DMS114 treated with DMSO at 0.1 percent for 48 hours (cell line): ENCODE measurements at regions not wholly inside any gene's neighbourhood (a gene's known extent, or its start where the extent isn't known, plus 50 kb on each side); places are given as distances from the start of the nearest gene placed in this dataset.

Experiments
- DNase-seq: peaks from one replicate; lab custom pipeline; 2025; ENCODE audit not compliant: unreplicated experiment; lab: John Stamatoyannopoulos, UW

- DNase-seq, result no peak
Observed at GRCh38 chr18:78605255-78605654, 374.4 kb upstream of the SALL3 start.

- DNase-seq, result no peak
Observed at GRCh38 chr18:78607221-78607620, 372.4 kb upstream of the SALL3 start.

GRCh38 chr18:78607784-78608183 is 371.8 kb upstream of the SALL3 start:
- DNase-seq, result no peak

GRCh38 chr18:78610179-78610578 is 369.4 kb upstream of the SALL3 start:
- DNase-seq, result no peak

GRCh38 chr18:78611201-78611800 is 368.3 kb upstream of the SALL3 start:
- no peak for DNase-seq

GRCh38 chr18:78611869-78612268 is 367.7 kb upstream of the SALL3 start:
- no peak for DNase-seq

- no peak for DNase-seq
Observed at GRCh38 chr18:78612318-78612717, 367.3 kb upstream of the SALL3 start.

- DNase-seq, result no peak
Observed at GRCh38 chr18:78612801-78613200, 366.8 kb upstream of the SALL3 start.

- no peak for DNase-seq
Observed at GRCh38 chr18:78618726-78619125, 360.9 kb upstream of the SALL3 start.

- DNase-seq, result no peak
Observed at GRCh38 chr18:78619854-78620253, 359.8 kb upstream of the SALL3 start.

- DNase-seq, result no peak
Observed at GRCh38 chr18:78620326-78620725, 359.3 kb upstream of the SALL3 start.

GRCh38 chr18:78621141-78621755 is 358.4 kb upstream of the SALL3 start:
- no peak for DNase-seq

- DNase-seq, result no peak
Observed at GRCh38 chr18:78622251-78622906, 357.2 kb upstream of the SALL3 start.

GRCh38 chr18:78622907-78623541 is 356.6 kb upstream of the SALL3 start:
- no peak for DNase-seq

- no peak for DNase-seq
Observed at GRCh38 chr18:78624646-78625279, 354.9 kb upstream of the SALL3 start.

GRCh38 chr18:78625847-78626246 is 353.8 kb upstream of the SALL3 start:
- no peak for DNase-seq

GRCh38 chr18:78627551-78628346 is 351.9 kb upstream of the SALL3 start:
- DNase-seq, result no peak

GRCh38 chr18:78629426-78629825 is 350.2 kb upstream of the SALL3 start:
- DNase-seq, result no peak

- DNase-seq, result no peak
Observed at GRCh38 chr18:78630356-78630755, 349.3 kb upstream of the SALL3 start.

GRCh38 chr18:78630981-78631510 is 348.6 kb upstream of the SALL3 start:
- DNase-seq, result no peak
